Activated CD8-positive, alpha-beta memory T cell treated with anti-CD3 and anti-CD28 coated beads, Interleukin-2, amount 10 ng/mL, durations not matched to agents 7 days and 5 days (primary cell): ENCODE measurements at regions not wholly inside any gene's neighbourhood (a gene's known extent, or its start where the extent isn't known, plus 50 kb on each side); places are given as distances from the start of the nearest gene placed in this dataset.

Experiments used
- ATAC-seq: fragments of 150-1000 bp; cut with Tn5 transposase; one replicate; pipeline ENCODE4 v1.10.0; 2021; ENCODE audit warnings: moderate library complexity
- CTCF ChIA-PET: fragments of 350-600 bp; sonication (Branson Sonifier 250); formaldehyde crosslinking; loops from one replicate; lab custom pipeline; 2021; ENCODE audit warnings: antibody characterized with exemption; lab: Charles Lee
- DNase-seq: peaks from one replicate; pipeline ENCODE4 v3.0.0-alpha.2; 2020
- H3K27ac Mint-ChIP-seq: one replicate; pipeline ENCODE4 v1.8.0; 2021; ENCODE audit warnings: mild to moderate bottlenecking, mixed read lengths
- H3K27me3 Mint-ChIP-seq: one replicate; pipeline ENCODE4 v1.8.0; 2021; ENCODE audit warnings: mixed read lengths
- H3K36me3 Mint-ChIP-seq: one replicate; pipeline ENCODE4 v1.8.0; 2021; ENCODE audit warnings: mild to moderate bottlenecking, mixed read lengths
- H3K4me1 Mint-ChIP-seq: one replicate; pipeline ENCODE4 v1.8.0; 2021; ENCODE audit warnings: mixed read lengths
- H3K4me3 Mint-ChIP-seq: one replicate; pipeline ENCODE4 v1.8.0; 2021; ENCODE audit warnings: mild to moderate bottlenecking, moderate library complexity, mixed read lengths
- H3K9me3 Mint-ChIP-seq: one replicate; pipeline ENCODE4 v1.8.0; 2022; ENCODE audit warnings: low read depth, mixed read lengths

DNA sequence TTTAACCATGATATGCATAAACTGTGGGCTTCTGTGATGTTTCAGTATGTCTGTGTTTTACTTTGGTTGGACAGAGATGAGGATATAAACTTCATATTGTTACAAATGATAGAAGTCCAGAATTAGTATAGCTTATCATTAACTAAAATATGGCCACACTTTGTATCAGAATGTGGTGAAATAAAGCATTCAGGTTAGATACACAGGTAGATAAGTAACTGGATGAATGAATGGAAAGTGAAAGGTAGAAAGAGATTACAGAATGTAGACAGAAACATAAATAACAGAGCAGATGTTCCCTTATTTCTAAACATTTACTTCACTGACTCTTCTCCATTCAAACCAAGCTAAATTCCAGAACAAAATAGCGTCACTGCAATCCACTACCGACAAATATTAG, 1033.8 kb downstream of the CDH18 start:
- Mint-ChIP-seq H3K27ac (no peak overlapping the region), H3K36me3 (no peaks in the 10 kb centered on the region), H3K9me3 (no peaks in the 10 kb centered on the region), H3K27me3 (no peaks in the 10 kb centered on the region), H3K4me1 (no peaks in the 10 kb centered on the region), H3K4me3 (no peak overlapping the region)
- ATAC-seq (no peak), DNase-seq (no peak)
- CTCF ChIA-PET = no interaction called here

DNA sequence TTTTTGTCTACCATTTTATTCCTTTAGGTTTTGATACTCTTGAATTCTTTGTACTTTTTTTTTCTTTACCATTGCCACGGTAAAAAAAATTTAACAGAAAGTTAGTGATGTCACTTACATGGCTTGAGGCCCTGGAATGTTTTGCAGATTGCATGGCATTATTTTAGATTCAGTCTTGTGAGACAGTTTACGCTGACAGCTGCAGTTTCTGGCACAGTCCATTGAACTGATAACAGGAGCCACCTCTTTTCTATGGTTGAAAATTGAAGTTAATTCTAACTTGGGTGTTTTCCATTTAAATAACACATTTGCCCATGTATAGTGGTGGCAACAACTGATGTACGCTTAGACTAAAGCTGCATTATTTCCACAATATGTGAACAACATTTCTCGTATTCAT, 1028.5 kb downstream of the CDH18 start:
- ATAC-seq (no peak), DNase-seq (no peak)
- no peaks in the 10 kb centered on the region for H3K4me1 Mint-ChIP-seq
- H3K27ac Mint-ChIP-seq = no peak overlapping the region
- no peaks in the 10 kb centered on the region for H3K9me3 Mint-ChIP-seq
- CTCF ChIA-PET = no interaction called here
- H3K36me3 Mint-ChIP-seq = no peaks in the 10 kb centered on the region
- no peaks in the 10 kb centered on the region for H3K27me3 Mint-ChIP-seq
- no peak overlapping the region for H3K4me3 Mint-ChIP-seq

DNA sequence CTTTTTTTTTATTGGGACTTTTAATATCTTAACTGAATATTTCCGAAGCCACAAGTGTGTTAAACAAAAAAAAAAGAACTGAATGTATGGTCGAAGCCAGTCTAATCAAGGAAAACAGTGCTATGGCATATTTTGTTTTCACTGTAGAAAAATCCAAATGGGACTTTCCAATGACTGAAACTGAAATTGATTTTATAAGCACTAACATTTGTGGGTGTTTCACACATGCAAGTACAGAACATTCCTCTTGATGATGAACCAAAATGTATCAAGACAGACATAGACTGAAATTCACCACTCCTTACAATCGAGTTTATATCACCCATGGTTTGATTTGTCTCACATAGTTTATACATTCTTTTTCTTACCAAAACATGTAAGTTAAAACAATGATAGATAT, 1026.8 kb downstream of the CDH18 start:
- no peak for ATAC-seq
- Mint-ChIP-seq H3K4me1 (no peaks in the 10 kb centered on the region), H3K27ac (no peak overlapping the region), H3K9me3 (peaks cover 3% of the 10 kb centered on the region), H3K27me3 (no peaks in the 10 kb centered on the region), H3K4me3 (no peak overlapping the region), H3K36me3 (no peaks in the 10 kb centered on the region)
- CTCF ChIA-PET = no interaction called here
- DNase-seq = no peak

DNA sequence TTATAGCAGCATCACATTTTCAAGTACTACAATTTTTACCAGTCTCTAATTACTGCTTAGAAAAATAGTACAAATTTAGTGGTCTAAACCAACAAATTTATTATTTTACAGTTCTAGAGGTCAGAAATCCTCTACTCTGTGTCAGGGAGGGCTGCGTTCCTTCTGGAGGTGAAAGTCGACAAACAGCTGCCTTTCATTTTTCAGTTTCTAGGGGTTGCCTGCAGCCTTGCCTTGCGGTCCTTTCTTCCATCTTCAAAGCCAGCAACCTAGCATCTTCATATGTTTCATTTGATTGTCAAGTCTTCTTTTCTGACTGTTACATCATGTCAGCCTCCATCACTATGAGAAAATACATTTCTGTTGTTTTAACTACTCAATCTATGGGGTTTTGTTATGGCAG, 1022.1 kb downstream of the CDH18 start:
- Mint-ChIP-seq H3K27me3 (no peaks in the 10 kb centered on the region), H3K36me3 (no peaks in the 10 kb centered on the region), H3K27ac (no peak overlapping the region), H3K4me1 (no peaks in the 10 kb centered on the region), H3K9me3 (peaks cover 3% of the 10 kb centered on the region), H3K4me3 (no peak overlapping the region)
- DNase-seq = no peak
- ATAC-seq = no peak
- CTCF ChIA-PET = no interaction called here

DNA sequence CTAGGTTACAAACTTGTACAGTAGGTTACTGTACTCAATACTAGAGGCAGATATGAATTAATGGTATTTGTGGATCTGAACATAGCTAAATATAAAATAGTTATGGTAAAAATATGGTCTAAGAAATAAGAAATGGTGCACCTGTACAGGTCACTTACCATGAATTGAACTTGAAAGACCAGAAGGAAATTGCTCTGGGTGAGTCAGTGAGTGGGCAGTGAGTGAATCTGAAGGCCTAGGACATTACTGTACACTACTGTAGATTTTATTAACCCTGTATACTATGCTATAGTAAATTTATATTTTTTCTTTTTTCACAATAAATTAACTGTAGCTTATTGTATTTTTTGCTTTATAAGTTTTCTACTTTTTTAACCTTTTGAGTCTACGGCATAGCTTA, 1020.4 kb downstream of the CDH18 start:
- H3K4me3 Mint-ChIP-seq = no peak overlapping the region
- DNase-seq (no peak), ATAC-seq (no peak)
- H3K36me3 Mint-ChIP-seq = no peaks in the 10 kb centered on the region
- H3K4me1 Mint-ChIP-seq = no peaks in the 10 kb centered on the region
- H3K9me3 Mint-ChIP-seq = peaks cover 4% of the 10 kb centered on the region
- CTCF ChIA-PET = no interaction called here
- no peaks in the 10 kb centered on the region for H3K27me3 Mint-ChIP-seq
- no peak overlapping the region for H3K27ac Mint-ChIP-seq

DNA sequence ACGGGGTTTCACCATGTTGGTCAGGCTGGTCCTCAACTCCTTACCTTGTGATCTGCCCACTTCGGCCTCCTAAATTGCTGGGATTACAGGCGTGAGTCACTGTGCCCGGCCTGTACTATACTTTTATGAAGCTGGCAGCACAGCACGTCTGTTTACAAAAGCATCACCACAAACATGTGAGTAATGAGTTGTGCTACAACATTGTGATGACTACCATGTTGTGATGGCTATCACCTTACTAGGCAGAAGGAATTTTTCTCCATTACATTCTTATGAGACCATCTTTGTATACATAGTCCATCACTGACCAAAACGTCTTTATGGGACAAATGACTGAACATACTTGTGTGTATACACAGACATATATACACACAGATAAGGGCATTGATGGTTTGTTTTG, 1019.0 kb downstream of the CDH18 start:
- CTCF ChIA-PET = no interaction called here
- Mint-ChIP-seq H3K4me3 (no peak overlapping the region), H3K27me3 (no peaks in the 10 kb centered on the region), H3K9me3 (peaks cover 4% of the 10 kb centered on the region), H3K27ac (no peak overlapping the region), H3K36me3 (no peaks in the 10 kb centered on the region), H3K4me1 (no peaks in the 10 kb centered on the region)
- DNase-seq (no peak), ATAC-seq (no peak)

DNA sequence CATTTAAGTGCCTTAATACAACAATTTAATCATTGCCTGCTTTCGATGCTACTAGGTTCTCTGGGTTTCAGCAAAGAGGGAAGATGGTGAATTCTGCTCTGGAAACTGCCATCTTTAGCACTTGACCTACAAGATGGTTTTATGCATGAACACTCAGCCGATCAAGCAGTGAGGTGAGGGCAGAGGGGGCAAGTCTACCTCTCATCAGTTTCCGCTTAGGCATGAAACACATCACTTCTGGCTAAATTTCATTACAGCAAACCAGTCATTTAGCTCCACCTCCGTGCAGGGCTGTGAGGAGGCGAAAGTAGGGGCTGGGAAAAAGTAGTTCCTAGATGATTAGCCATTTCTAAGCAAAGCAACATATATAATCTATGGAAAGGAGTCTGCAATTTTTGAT, 1018.0 kb downstream of the CDH18 start:
- H3K27ac Mint-ChIP-seq = no peak overlapping the region
- no peak for DNase-seq
- H3K4me1 Mint-ChIP-seq = no peaks in the 10 kb centered on the region
- no peak overlapping the region for H3K4me3 Mint-ChIP-seq
- CTCF ChIA-PET = no interaction called here
- H3K36me3 Mint-ChIP-seq = no peaks in the 10 kb centered on the region
- ATAC-seq = no peak
- H3K9me3 Mint-ChIP-seq = peaks cover 4% of the 10 kb centered on the region
- H3K27me3 Mint-ChIP-seq = no peaks in the 10 kb centered on the region

DNA sequence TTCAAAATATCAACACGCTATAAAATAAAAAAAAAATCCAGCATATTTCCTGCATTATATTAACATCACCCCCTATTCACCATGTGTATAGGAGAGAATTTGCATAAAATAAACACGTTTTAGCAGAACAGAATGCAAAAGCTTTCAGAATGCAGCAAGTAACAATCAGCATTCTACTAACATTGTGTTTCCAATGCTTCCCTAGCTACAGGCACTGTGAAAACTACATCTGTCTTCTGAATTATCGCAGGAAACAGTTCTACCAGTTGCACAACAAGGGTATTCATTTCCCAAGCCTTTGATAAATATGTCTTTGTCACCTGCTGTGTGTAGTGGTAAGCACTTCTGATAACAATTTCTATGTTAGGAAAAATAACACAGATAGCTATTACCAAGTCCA, 1015.8 kb downstream of the CDH18 start:
- DNase-seq (no peak), ATAC-seq (no peak)
- CTCF ChIA-PET = no interaction called here
- Mint-ChIP-seq H3K36me3 (no peaks in the 10 kb centered on the region), H3K27me3 (no peaks in the 10 kb centered on the region), H3K4me3 (no peak overlapping the region), H3K4me1 (no peaks in the 10 kb centered on the region), H3K9me3 (peaks cover 2% of the 10 kb centered on the region), H3K27ac (no peak overlapping the region)

DNA sequence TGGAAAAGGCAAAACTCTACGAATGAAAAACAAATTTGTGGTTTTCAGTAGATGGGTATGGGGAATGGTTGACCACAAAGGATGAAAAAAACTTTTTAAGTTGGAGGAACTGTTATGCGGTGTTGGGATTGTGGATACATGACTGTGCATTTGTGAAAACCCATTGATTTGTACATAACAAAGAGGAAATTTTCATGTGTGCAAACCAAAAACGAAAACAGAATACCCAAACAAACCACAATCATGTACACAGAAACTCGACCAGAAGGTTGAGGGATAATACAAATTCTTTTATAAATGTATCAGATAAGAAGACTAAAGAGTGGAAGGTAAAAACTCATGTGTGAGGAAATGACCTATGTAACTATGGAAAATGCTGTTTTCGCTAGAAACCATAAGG, 1012.4 kb downstream of the CDH18 start:
- no peak overlapping the region for H3K27ac Mint-ChIP-seq
- no peaks in the 10 kb centered on the region for H3K27me3 Mint-ChIP-seq
- no peak for DNase-seq
- no peak for ATAC-seq
- no peaks in the 10 kb centered on the region for H3K4me1 Mint-ChIP-seq
- CTCF ChIA-PET = no interaction called here
- H3K36me3 Mint-ChIP-seq = no peaks in the 10 kb centered on the region
- H3K9me3 Mint-ChIP-seq = peaks cover 2% of the 10 kb centered on the region
- no peak overlapping the region for H3K4me3 Mint-ChIP-seq

DNA sequence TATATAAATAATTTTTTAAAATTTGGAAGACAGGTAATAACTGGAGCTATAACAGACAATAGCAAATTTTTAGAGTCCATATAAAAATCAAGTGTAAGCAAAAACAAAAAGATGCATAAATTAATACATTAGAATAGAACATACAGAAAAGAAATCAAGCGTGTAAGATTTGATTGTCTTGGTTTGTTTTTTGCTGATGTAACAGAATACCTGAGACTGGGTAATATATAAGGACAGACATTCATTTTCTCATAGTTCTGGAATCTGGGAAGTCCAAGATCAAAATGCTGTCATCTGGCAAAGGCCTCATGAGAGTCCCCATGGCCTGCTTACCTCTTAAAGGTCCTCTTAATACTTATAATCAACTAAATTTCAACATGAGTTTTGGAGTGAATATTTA, 1010.1 kb downstream of the CDH18 start:
- CTCF ChIA-PET = no interaction called here
- DNase-seq = no peak
- H3K27ac Mint-ChIP-seq = no peak overlapping the region
- no peak for ATAC-seq
- no peaks in the 10 kb centered on the region for H3K36me3 Mint-ChIP-seq
- no peaks in the 10 kb centered on the region for H3K4me1 Mint-ChIP-seq
- no peaks in the 10 kb centered on the region for H3K9me3 Mint-ChIP-seq
- no peak overlapping the region for H3K4me3 Mint-ChIP-seq
- no peaks in the 10 kb centered on the region for H3K27me3 Mint-ChIP-seq

DNA sequence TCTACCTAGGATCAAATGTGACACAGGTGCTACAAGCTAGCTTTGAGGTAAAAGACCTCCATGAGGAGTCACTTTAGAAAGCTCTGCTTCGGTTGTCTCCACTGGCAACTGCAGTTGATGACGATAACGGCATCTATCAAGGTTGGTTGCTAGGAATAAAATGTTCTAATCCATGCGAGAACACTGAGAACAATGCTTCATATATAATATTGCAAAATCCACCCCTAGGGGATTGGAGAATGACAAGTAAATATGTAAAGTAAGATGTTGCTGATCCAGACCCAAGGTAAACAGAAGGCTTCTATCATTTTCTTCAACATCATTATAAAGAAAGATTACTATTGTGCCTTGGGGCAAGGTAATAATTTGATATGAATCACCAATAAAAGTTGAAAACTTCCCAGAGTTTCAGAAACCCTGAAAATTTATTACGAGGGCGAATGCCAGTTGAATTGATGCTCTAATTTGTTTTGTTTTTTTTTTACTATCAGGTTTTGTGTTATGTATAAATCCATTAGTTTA, 1003.4 kb downstream of the CDH18 start:
- peaks cover 4% of the 10 kb centered on the region for H3K9me3 Mint-ChIP-seq
- no peaks in the 10 kb centered on the region for H3K27me3 Mint-ChIP-seq
- no peak overlapping the region for H3K4me3 Mint-ChIP-seq
- no peak for ATAC-seq
- DNase-seq = no peak
- H3K36me3 Mint-ChIP-seq = no peaks in the 10 kb centered on the region
- no peaks in the 10 kb centered on the region for H3K4me1 Mint-ChIP-seq
- CTCF ChIA-PET = no interaction called here
- H3K27ac Mint-ChIP-seq = no peak overlapping the region

DNA sequence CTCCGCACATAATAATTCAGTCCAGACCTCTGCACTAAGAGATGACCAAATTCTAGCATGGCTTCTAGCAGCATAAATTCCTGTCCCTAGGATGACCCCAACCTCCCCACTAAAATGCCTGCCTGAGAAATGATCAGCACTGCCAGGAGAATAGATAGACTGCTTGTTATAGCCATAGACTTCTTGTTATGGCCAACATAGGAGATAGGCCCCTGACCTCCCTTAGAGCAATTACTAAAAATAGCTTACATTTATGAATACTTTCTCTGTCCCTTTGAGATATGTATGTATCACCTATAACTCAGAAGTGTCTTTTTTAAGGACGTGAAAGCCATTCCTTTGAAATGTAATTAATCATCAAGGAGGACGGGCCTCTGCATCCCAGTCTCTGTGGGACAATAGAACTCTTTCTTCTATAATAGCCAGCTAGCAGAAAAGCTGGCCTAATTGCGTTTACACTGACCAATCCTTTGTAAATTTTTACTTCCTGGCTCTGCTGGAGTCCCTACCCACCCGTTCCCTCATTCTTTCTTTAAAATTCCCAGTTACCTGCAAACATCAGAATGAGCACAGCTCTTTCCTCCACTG, 1002.7 kb downstream of the CDH18 start:
- H3K4me1 Mint-ChIP-seq = no peaks in the 10 kb centered on the region
- no peaks in the 10 kb centered on the region for H3K36me3 Mint-ChIP-seq
- H3K27ac Mint-ChIP-seq = no peak overlapping the region
- DNase-seq (no peak), ATAC-seq (no peak)
- no peak overlapping the region for H3K4me3 Mint-ChIP-seq
- H3K9me3 Mint-ChIP-seq = peaks cover 4% of the 10 kb centered on the region
- CTCF ChIA-PET = no interaction called here
- no peaks in the 10 kb centered on the region for H3K27me3 Mint-ChIP-seq

DNA sequence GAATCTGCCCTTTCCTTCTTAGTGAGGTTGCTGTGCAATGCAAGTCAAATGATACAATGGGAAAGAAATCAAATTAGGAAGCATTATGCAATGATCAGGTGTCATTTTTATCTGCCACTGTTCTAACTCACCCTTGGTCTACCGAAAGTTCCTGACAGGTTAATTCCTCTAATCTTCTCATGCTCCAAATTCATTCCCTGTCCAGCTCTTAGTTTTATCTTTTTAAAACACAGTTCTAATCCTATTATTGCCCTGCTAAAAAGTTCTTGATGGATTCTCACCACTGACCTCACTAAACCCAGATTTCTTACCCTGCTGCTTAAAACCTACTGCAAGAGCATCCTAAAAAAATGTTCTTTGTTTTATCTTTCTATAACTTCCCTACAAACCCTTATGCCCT, 1000.9 kb downstream of the CDH18 start:
- H3K4me1 Mint-ChIP-seq = no peaks in the 10 kb centered on the region
- peaks cover 4% of the 10 kb centered on the region for H3K9me3 Mint-ChIP-seq
- H3K4me3 Mint-ChIP-seq = no peak overlapping the region

DNA sequence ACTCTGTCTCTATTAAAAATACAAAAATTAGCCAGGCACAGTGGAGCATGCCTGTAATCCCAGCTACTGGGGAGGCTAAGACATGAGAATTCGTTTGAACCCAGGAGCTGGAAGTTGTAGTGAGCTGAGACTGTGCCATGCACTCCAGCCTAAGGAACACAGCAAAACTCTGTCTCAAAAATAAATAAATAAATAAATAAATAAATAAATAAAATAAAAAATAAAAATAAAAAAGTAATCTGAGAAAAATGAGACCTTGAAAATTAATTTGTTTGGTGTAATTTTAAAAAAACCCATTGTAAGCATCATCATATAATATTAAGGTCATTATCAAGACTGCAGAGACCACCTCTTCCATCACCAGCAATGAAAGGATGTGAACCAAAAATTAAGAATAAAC, 997.1 kb downstream of the CDH18 start:
- CTCF ChIA-PET = no interaction called here
- no peak for DNase-seq

More for the DNA sequence above, 1000.9 kb downstream of the CDH18 start:
- no peak for DNase-seq
- no peaks in the 10 kb centered on the region for H3K27me3 Mint-ChIP-seq
- ATAC-seq = no peak
- H3K36me3 Mint-ChIP-seq = no peaks in the 10 kb centered on the region
- CTCF ChIA-PET = no interaction called here
- H3K27ac Mint-ChIP-seq = no peak overlapping the region

DNA sequence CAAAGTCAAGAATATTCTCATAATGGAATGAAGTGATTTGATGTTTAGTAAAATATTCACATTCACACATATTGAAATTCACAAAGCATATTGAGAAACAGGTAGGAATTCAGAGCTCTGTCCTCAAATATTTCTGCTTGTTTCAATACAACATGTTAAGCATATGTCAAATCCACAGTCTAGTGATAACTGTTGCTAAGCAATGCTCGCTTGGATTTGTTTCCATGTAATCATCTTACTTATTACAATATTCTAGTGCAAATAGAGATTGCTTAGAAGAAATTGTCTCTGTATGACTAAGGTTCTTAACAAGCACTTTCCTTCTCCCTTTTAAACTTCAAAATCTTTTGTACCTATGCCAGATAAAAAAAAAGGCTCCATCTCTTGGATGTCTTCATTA, 995.7 kb downstream of the CDH18 start:
- DNase-seq (no peak), ATAC-seq (no peak)
- H3K4me1 Mint-ChIP-seq = no peaks in the 10 kb centered on the region
- H3K27me3 Mint-ChIP-seq = no peaks in the 10 kb centered on the region
- peaks cover 2% of the 10 kb centered on the region for H3K9me3 Mint-ChIP-seq
- H3K4me3 Mint-ChIP-seq = no peak overlapping the region
- CTCF ChIA-PET = no interaction called here
- no peaks in the 10 kb centered on the region for H3K36me3 Mint-ChIP-seq
- no peak overlapping the region for H3K27ac Mint-ChIP-seq

More for the DNA sequence above, 997.1 kb downstream of the CDH18 start:
- H3K4me3 Mint-ChIP-seq = no peak overlapping the region
- ATAC-seq = no peak
- H3K4me1 Mint-ChIP-seq = no peaks in the 10 kb centered on the region
- H3K36me3 Mint-ChIP-seq = no peaks in the 10 kb centered on the region
- H3K27ac Mint-ChIP-seq = no peak overlapping the region
- no peaks in the 10 kb centered on the region for H3K27me3 Mint-ChIP-seq
- H3K9me3 Mint-ChIP-seq = peaks cover 2% of the 10 kb centered on the region
